ENCODE measurements at regions not wholly inside any gene's neighbourhood (a gene's known extent, or its start where the extent isn't known, plus 50 kb on each side); places are given as distances from the start of the nearest gene placed in this dataset.

DNA sequence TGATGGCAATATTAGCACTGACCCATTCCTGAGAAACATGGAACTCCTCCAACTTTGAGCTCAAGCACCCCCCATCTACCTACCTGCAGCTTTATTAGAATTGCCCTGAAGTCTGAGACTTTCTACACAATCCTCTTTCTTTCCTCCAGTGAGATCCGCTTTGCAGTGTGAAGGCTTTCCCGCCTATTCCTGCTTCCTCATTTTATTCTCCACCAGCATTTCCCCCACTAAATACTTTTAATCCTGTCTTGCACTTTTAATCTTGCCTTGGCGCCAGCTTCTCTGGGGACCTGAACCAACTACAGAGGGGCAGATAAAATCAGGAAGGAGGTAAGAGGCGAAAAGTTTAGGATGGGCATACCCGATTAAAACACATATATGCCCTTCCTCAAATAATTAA is 178.1 kb upstream of the PRDM1 start:
- DNase-seq (ENCODE audit: low spot score): no peak

GRCh38 chr6:105907301-105907700 is 178.8 kb upstream of the PRDM1 start:
- no peak for DNase-seq (ENCODE audit: low spot score)

DNA sequence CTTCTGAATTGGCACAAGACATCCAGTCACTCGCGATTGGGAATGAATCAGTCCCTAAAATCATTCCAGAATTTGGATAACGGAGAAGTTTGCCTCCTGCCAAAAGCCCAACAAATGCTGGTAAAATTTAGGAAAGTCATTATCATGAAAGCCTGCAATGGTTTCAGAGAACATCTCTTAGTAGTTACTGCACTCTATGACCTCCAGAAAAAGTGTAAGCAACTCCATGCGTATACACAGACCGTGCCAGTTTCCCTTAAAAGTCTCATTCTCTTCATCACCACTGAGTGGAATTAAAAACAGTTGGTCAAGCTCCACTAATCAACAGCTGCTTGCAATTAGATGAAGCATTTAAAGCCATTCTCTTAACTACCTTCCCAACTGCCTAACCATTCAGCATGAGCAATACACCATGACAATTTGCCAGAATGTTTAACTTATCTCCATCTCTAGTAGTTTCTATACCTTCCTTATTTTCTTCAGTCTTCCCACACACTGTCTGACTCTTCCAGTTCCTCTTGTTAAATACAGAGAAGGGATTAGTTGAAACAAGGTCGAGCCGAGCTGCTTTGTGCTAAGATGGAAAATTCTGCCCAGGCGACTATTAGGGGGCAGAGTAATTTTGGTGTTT is 183.6 kb upstream of the PRDM1 start:
- DNase-seq (ENCODE audit: low spot score): no peak

DNA sequence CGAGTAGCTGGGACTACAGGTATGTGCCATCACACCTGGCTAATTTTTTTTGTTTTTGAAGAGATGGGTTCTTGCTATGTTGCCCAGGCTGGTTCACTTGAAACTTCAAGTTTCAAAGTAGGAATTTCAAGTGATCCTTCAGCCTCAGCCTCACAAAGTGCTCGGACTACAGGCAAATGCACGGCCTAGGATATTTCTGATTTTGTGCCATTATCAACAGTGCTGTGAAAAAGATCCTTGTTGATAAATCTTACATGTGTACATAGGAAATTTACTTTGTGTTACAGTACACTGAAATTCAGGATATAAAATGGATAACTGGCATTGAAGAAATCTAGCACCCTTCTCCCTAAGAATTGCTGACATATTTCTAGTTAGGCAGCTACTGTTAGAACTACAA is 184.6 kb upstream of the PRDM1 start:
- no peak for DNase-seq (ENCODE audit: low spot score)

DNA sequence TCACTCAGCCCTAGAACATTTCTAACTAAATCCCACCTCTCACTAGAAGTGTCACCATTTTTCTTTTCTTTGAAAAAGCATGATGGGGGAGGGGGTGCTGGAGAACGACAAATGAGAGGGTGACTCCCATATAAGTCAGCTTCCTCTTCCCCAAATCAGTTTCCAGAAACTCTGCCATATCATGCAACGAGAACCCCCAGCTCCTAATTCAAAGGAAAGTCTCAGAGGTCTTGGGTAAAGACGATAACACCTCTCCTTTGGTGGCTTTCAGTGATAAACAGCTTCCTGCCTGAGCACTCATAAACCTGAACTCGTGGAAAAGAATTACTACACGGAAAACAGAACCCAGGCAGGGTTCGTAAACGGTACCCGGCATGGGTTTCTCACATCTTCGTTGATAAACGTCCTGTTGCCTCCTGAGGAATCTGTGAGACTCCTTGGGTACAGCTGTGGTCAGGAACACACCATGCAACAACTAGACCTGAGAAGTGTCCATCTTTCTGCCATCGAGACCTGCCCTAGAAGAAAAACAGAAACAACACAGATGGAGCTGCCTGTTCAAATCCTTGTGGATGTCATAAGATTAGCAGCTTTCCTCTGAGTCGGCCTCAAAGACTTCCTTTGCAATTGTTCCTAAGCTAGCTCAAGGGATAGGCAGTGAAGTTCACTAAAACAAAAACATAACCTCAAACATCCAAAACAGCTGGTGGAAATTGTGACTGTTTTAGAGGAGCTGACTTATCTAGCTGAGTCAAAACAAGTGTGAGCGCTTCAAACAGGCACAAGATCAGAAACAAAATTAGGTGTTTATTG is 185.8 kb upstream of the PRDM1 start:
- no peak for DNase-seq (ENCODE audit: low spot score)

GRCh38 chr6:105898286-105898685 is 187.8 kb upstream of the PRDM1 start:
- DNase-seq (ENCODE audit: low spot score): no peak

DNA sequence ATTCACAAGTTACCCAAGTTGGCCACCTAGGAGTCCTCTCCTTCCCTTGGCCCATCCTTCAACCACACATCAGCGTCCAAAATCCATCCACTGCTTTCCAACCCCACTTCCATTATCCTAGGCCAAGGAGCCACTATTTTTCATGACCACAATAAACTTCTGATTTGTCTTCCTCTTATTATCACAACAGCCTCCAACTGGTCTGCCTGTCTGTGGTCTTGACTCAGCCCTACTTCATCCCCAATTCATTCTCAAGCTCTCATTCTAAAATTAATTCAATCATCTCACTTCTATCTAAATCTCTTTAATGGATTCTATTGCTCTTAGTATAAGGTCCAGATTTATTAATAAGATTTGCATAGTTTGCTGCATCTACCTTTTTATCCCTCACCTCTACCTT is 189.0 kb upstream of the PRDM1 start:
- no peak for DNase-seq (ENCODE audit: low spot score)

- no peak for DNase-seq (ENCODE audit: low spot score)
These were observed 189.4 kb upstream of the PRDM1 start for GRCh38 chr6:105896821-105897095.

DNA sequence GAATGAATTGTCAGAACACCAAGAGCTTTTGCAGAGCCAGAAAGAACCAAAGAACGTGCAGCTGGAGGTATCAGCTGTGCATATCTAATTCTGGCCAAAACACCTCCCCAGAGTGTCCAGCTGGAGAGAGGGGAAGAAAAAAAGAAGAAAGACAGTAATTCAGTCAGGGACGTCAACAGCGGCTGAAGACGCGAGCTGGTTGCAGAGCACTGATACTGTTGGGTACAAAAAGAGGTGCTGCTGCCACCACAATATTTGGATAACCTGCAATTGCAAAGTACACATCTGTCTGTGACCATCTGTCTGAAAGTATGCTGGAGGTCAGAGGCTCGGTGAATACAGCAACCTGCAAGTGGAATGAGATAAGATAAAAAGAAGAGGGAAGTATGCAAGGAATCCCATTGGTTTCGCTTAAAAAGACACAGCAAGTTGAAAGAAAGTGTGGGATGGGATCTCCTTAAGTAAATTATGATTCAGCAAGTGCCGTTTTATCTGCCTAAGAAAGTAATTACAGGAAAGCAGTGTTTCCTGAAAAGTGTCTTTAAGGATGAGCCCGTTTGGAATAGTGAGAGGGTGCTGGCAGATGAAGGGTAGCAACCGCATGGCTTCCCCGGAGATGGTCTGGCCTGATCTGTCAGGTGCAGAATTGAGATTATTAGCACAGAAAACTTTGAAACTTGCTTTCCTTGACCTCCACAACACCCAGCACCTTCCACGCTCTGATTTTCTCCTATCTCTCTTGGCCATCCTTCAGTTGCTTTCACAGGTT is 189.9 kb upstream of the PRDM1 start:
- no peak for DNase-seq (ENCODE audit: low spot score)

- DNase-seq (ENCODE audit: low spot score): no peak
These were observed 191.6 kb upstream of the PRDM1 start for GRCh38 chr6:105894556-105894955.

DNA sequence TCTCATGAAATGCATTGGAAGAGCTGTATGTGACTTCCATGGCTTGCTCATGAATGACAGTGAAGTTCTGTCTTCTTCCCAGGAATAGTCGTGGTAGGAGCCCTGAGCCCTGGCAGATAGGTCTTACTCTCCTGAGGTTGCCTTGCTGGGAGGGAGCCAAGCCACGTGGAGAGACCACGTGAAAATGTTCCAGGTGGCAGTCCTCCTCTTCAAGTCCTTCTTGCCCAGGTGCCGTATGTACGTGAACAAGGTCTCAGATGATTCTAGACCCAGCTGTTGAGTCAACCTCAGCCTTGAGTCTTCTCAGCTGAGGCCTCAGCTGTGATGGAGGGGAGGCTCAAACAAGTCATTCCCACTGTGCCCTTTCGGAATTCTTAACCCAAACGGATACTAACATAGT is 192.4 kb upstream of the PRDM1 start:
- DNase-seq (ENCODE audit: low spot score): no peak

DNA sequence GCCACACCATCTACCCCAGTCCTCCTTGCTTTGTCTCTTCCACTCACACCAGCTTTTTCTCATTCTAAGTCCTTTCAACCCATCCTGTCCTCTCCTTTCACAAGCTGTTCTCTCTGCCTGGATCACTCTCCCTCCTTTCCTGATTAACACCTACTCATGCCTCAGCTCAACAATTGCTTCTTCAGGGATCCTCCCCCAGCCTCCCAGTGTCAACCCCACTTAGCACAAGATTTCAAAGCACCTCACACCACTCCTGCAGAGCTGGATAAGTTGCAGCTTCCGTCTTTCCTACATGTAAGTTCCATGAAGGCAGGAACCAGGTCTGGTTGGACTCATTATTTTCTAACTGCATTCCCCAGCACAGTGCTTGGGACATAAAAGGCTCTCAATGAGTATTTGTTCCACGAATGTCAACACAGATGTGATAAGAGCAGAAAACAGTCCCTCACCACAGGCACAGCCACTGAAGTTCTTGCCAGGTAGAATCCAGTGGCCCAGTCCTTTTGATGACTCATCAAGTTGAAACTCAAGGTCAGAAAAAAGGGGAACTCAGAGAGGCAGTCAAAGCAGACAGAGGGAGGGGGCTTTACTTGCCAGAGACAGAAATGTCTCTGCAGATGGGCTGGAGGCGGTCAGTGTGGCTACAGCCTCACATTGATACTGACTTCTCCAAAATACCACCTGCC is 193.4 kb upstream of the PRDM1 start:
- no peak for DNase-seq (ENCODE audit: low spot score)

DNA sequence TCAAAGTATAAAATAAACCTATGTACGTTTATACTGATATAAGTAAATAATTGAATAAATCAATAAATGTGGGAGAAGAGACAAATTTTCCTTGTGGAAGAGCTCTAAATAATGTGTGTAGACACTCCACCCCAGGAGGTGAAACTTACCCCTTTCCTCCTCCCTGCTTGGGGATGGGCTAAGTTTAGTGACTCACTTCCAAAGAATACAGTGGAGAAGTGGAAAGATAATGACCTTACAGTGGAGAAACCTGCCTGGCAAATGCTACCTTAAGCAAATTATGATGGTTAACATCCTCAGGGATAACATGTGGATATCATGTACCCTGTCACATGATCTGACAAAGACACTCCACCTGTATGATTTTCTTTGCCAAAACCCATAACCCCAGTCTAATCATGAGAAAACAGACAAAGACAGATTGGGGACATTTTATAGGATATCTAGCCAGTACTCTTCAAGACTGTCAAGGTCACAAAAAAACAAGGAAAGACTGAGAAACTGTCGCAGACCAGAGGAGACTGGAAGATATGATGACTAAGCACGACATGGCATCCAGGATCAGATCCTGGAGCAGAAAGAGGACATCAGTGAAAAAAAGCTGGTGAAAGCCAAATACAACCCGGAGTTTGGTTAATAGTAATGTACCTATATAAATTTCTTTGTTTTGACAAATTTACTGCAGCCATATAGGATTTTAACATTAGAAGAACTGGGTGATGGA is 195.5 kb upstream of the PRDM1 start:
- no peak for DNase-seq (ENCODE audit: low spot score)

DNA sequence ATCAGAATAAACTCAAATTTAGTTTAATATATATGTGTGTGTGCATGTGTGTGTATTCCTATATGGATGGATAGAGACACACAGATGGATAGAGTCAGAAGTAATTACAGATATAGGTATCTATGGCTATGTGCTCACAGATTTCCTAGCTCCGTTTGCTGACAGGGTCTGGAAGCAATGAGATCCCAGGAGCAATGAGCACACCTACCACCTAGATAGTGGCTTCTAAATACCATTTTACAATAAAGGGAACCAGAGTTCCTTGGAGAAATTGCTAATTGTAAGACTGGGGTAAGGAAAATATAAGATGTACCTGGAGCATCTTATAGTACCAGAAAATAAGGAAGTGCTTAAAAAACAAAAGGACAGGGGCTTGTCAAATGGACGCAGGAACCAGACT is 196.2 kb upstream of the PRDM1 start:
- no peak for DNase-seq (ENCODE audit: low spot score)

- DNase-seq (ENCODE audit: low spot score): no peak
These were observed 199.2 kb upstream of the PRDM1 start for GRCh38 chr6:105886814-105887544.

GRCh38 chr6:105886066-105886813 is 199.9 kb upstream of the PRDM1 start:
- DNase-seq (ENCODE audit: low spot score): no peak

- DNase-seq (ENCODE audit: low spot score): no peak
These were observed 201.7 kb upstream of the PRDM1 start for GRCh38 chr6:105884426-105884825.

DNA sequence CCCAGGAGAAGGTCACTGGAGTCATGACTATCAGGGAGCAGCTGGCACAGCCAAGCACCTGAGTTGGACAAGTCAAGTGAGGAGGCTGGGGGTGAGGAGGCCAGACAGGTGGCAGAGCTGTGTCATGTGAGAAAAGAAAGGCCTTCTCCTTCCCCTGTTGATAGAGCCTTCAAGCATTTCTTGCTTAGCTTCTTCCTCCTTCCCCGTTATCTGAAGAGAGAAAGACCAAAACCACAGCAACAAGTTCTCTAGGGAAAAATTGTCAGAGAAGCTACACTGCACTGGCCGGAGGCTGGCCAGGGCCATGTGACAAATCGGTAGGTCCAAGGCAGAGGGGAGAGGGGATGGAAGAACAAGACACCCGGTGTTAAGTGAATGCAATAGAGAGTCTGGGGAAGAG is 202.1 kb upstream of the PRDM1 start:
- no peak for DNase-seq (ENCODE audit: low spot score)

GRCh38 chr6:105882828-105883227 is 203.3 kb upstream of the PRDM1 start:
- no peak for DNase-seq (ENCODE audit: low spot score)

GRCh38 chr6:105882121-105882803 is 203.9 kb upstream of the PRDM1 start:
- no peak for DNase-seq (ENCODE audit: low spot score)

All from CD4-positive, alpha-beta T cell treated with Interleukin-6 at 100 ng/mL for 8 hours (primary cell).